ENCODE measurements at regions not wholly inside any gene's neighbourhood (a gene's known extent, or its start where the extent isn't known, plus 50 kb on each side); places are given as distances from the start of the nearest gene placed in this dataset.
"Not testable (repeated sequence)": the region's sequence is repeated elsewhere in the genome, so short reads cannot be mapped to it uniquely, and the experiment has no call there.

- intact Hi-C loops (cut with micrococcal nuclease) = no loop called here
- Mint-ChIP-seq H3K27me3 (no peaks in the 10 kb centered on the region), H3K27ac (no peak overlapping the region), H3K4me3 (no peak overlapping the region), H3K4me1 (peaks cover 2% of the 10 kb centered on the region), H3K9me3 (peaks cover 6% of the 10 kb centered on the region), H3K36me3 (ENCODE audit: low read depth) (peaks cover 1% of the 10 kb centered on the region)
- DNase-seq = no peak
Measured at GRCh38 chr10:21423338-21423737, 102.1 kb downstream of the SKIDA1 start.

- Mint-ChIP-seq H3K27ac (no peak overlapping the region), H3K4me1 (no peaks in the 10 kb centered on the region), H3K4me3 (no peak overlapping the region), H3K9me3 (no peaks in the 10 kb centered on the region), H3K36me3 (ENCODE audit: low read depth) (no peaks in the 10 kb centered on the region), H3K27me3 (no peaks in the 10 kb centered on the region)
- DNase-seq = no peak
- intact Hi-C loops (cut with micrococcal nuclease) = no loop called here
Measured at GRCh38 chr10:21421794-21422193, 103.7 kb downstream of the SKIDA1 start.

DNA sequence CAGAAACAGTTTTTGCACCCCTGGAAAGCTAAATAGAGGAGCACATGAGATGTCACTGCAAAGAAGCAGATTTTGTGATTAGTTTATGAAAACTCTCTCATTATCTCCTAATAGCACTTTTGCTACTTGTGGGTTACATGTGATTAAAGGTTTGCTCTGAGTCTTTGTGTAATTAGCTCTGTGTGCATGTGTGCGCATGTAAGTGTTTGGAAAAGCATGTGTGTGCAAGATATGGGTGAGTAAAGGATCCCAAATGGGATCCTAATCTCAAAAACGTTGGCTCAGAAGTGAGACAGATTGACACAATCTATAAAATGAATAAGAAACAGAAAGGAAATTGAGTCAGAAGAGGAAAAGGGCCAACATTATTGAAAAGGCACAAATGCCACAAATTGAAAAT is 104.5 kb downstream of the SKIDA1 start:
- intact Hi-C loops (cut with micrococcal nuclease) = no loop called here
- Mint-ChIP-seq H3K4me1 (no peaks in the 10 kb centered on the region), H3K27ac (no peak overlapping the region), H3K4me3 (no peak overlapping the region), H3K27me3 (no peaks in the 10 kb centered on the region), H3K9me3 (no peaks in the 10 kb centered on the region), H3K36me3 (ENCODE audit: low read depth) (no peaks in the 10 kb centered on the region)
- no peak for DNase-seq

DNA sequence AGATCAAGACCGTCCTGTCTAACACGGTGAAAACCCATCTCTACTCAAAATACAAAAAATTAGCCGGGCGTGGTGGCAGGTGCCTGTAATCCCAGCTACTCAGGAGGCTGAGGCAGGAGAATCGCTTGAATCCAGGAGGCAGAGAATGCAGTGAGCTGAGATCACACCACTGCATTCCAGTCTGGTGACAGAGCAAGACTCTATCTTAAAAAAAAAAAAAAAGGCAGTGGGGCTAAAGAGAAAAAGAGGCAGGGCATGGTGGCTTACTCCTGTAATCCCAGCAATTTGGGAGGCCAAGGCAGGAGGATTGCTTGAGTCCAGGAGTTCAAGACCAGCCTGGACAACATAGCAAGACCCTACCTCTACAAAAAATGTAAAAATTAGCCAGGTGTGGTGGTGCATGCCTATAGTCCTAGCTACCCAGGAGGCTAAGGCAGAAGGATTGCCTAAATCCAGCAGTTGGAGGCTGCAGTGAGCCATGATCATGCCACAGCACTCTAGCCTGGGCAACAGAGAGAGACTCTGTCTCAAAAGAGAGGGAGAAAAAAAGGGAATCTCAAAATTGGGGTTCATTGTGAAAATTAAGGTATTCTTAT is 106.4 kb downstream of the SKIDA1 start:
- H3K27me3 Mint-ChIP-seq; intact Hi-C loops (cut with micrococcal nuclease); H3K36me3 Mint-ChIP-seq (ENCODE audit: low read depth); DNase-seq; H3K4me1 Mint-ChIP-seq; H3K9me3 Mint-ChIP-seq; H3K4me3 Mint-ChIP-seq; H3K27ac Mint-ChIP-seq: not testable (repeated sequence)

GRCh38 chr10:21417172-21417712 is 108.2 kb downstream of the SKIDA1 start:
- intact Hi-C loops (cut with micrococcal nuclease) = no loop called here
- H3K27me3 Mint-ChIP-seq = no peaks in the 10 kb centered on the region
- H3K4me1 Mint-ChIP-seq = no peaks in the 10 kb centered on the region
- H3K36me3 Mint-ChIP-seq (ENCODE audit: low read depth) = no peaks in the 10 kb centered on the region
- DNase-seq = no peak
- no peak overlapping the region for H3K27ac Mint-ChIP-seq
- no peak overlapping the region for H3K4me3 Mint-ChIP-seq
- no peaks in the 10 kb centered on the region for H3K9me3 Mint-ChIP-seq

- no peak for DNase-seq
- H3K4me1 Mint-ChIP-seq = no peaks in the 10 kb centered on the region
- intact Hi-C loops (cut with micrococcal nuclease) = no loop called here
- H3K4me3 Mint-ChIP-seq = no peak overlapping the region
- no peaks in the 10 kb centered on the region for H3K27me3 Mint-ChIP-seq
- no peaks in the 10 kb centered on the region for H3K36me3 Mint-ChIP-seq (ENCODE audit: low read depth)
- H3K9me3 Mint-ChIP-seq = no peaks in the 10 kb centered on the region
- no peak overlapping the region for H3K27ac Mint-ChIP-seq
Measured at GRCh38 chr10:21413680-21414079, 111.8 kb downstream of the SKIDA1 start.

DNA sequence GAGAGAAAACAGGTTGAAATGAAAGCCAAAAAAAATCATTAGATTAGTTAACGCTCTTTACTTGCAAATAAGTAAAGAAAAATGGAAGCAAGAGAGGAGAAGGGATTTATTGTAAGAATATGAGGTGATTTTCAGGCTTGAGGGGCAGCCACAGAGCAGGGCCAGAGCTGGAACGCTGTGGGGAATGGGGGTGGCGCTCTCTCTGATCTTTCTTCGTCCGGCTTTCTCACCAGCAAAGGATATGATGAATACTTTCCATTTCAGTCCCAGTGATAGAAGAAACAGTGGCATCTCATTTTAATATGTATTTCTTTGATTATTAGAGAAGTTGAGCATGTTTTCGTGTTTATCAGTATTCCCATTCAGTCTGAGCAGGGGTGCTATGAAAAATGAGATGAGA is 112.2 kb downstream of the SKIDA1 start:
- Mint-ChIP-seq H3K4me3 (no peak overlapping the region), H3K9me3 (no peaks in the 10 kb centered on the region), H3K27ac (no peak overlapping the region), H3K4me1 (no peaks in the 10 kb centered on the region), H3K36me3 (ENCODE audit: low read depth) (no peaks in the 10 kb centered on the region), H3K27me3 (no peaks in the 10 kb centered on the region)
- DNase-seq = no peak
- intact Hi-C loops (cut with micrococcal nuclease) = no loop called here

- peak overlapping the region; percentile 22 for H3K27ac Mint-ChIP-seq
Measured at GRCh38 chr10:21406595-21407193, 118.8 kb downstream of the SKIDA1 start.

DNA sequence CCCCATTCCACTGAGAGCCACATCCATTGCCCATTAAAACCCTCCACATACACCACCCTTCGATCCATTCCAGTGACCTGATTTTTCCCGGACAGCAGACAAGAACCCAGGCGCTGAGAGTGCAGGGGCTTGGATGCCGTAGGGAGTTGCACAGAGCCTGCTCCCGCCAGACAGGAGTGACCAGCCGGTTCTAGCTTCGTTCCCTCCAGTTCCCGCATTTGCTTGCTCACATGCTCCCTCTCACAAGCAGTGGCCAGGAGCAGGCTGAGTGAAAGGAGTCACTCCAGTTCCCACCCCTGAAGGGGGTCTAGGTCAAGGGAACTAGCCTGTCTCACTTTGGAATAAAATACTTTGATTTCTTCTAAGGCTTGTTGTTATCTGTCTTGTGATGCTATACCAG is 119.5 kb downstream of the SKIDA1 start:
- H3K27ac Mint-ChIP-seq = no peak overlapping the region
- intact Hi-C loops (cut with micrococcal nuclease) = no loop called here
- H3K36me3 Mint-ChIP-seq (ENCODE audit: low read depth) = no peaks in the 10 kb centered on the region
- no peak overlapping the region for H3K4me3 Mint-ChIP-seq
- no peaks in the 10 kb centered on the region for H3K9me3 Mint-ChIP-seq
- H3K27me3 Mint-ChIP-seq = no peaks in the 10 kb centered on the region
- peaks cover 9% of the 10 kb centered on the region for H3K4me1 Mint-ChIP-seq
- DNase-seq = no peak

More at GRCh38 chr10:21406595-21407193, 118.8 kb downstream of the SKIDA1 start:
- Mint-ChIP-seq H3K4me3 (no peak overlapping the region), H3K36me3 (ENCODE audit: low read depth) (no peaks in the 10 kb centered on the region), H3K9me3 (no peaks in the 10 kb centered on the region), H3K4me1 (peaks cover 9% of the 10 kb centered on the region), H3K27me3 (no peaks in the 10 kb centered on the region)
- intact Hi-C loops (cut with micrococcal nuclease) = no loop called here
- peak; percentile 60 for DNase-seq

- H3K4me3 Mint-ChIP-seq = no peak overlapping the region
- intact Hi-C loops (cut with micrococcal nuclease) = no loop called here
- H3K27ac Mint-ChIP-seq = no peak overlapping the region
- H3K4me1 Mint-ChIP-seq = peaks cover 9% of the 10 kb centered on the region
- H3K9me3 Mint-ChIP-seq = no peaks in the 10 kb centered on the region
- DNase-seq = no peak
- H3K27me3 Mint-ChIP-seq = peaks cover 2% of the 10 kb centered on the region
- H3K36me3 Mint-ChIP-seq (ENCODE audit: low read depth) = no peaks in the 10 kb centered on the region
Measured at GRCh38 chr10:21403256-21404015, 122.0 kb downstream of the SKIDA1 start.

- H3K4me3 Mint-ChIP-seq = no peak overlapping the region
- no peaks in the 10 kb centered on the region for H3K9me3 Mint-ChIP-seq
- intact Hi-C loops (cut with micrococcal nuclease) = no loop called here
- H3K27ac Mint-ChIP-seq = no peak overlapping the region
- peaks cover 2% of the 10 kb centered on the region for H3K27me3 Mint-ChIP-seq
- H3K4me1 Mint-ChIP-seq = peaks cover 9% of the 10 kb centered on the region
- no peak for DNase-seq
- H3K36me3 Mint-ChIP-seq (ENCODE audit: low read depth) = no peaks in the 10 kb centered on the region
Measured at GRCh38 chr10:21402606-21403083, 122.8 kb downstream of the SKIDA1 start.

GRCh38 chr10:21401196-21401595 is 124.3 kb downstream of the SKIDA1 start:
- Mint-ChIP-seq H3K9me3 (no peaks in the 10 kb centered on the region), H3K4me3 (no peak overlapping the region), H3K27me3 (peaks cover 2% of the 10 kb centered on the region), H3K4me1 (no peaks in the 10 kb centered on the region), H3K36me3 (ENCODE audit: low read depth) (no peaks in the 10 kb centered on the region), H3K27ac (no peak overlapping the region)
- no peak for DNase-seq
- intact Hi-C loops (cut with micrococcal nuclease) = no loop called here

- no peaks in the 10 kb centered on the region for H3K9me3 Mint-ChIP-seq
- no peaks in the 10 kb centered on the region for H3K36me3 Mint-ChIP-seq (ENCODE audit: low read depth)
- no peak overlapping the region for H3K4me3 Mint-ChIP-seq
- intact Hi-C loops (cut with micrococcal nuclease) = no loop called here
- no peaks in the 10 kb centered on the region for H3K4me1 Mint-ChIP-seq
- no peak overlapping the region for H3K27ac Mint-ChIP-seq
- no peak for DNase-seq
- H3K27me3 Mint-ChIP-seq = peaks cover 2% of the 10 kb centered on the region
Measured at GRCh38 chr10:21399392-21400035, 126.0 kb downstream of the SKIDA1 start.

Measured in activated CD4-positive, alpha-beta T cell treated with anti-CD3 and anti-CD28 coated beads, Interleukin-2, amount 10 ng/mL, durations not matched to agents 24 days and 14 days (primary cell).